Keratinocyte (primary cell): ENCODE measurements at regions not wholly inside any gene's neighbourhood (a gene's known extent, or its start where the extent isn't known, plus 50 kb on each side); places are given as distances from the start of the nearest gene placed in this dataset.

Experiments
- DNase-seq: peaks from one replicate; pipeline ENCODE4 v3.0.0-alpha.2; 2011; ENCODE audit warnings: low read depth, missing footprints, low spot score
- FAIRE-seq: peaks from 2 replicates; lab custom pipeline; 2011; peaks lifted over from hg19 to GRCh38; lab: Jason Lieb, UNC
- H2AFZ ChIP-seq: 2 replicates; pipeline ENCODE4 v1.6.0; 2012; ENCODE audit warnings: low read length, control low read depth, inconsistent platforms; ENCODE audit not compliant: control insufficient read depth
- H3K27ac ChIP-seq: 2 replicates; pipeline ENCODE4 v1.5.1; 2011; ENCODE audit warnings: low read length; ENCODE audit not compliant: control insufficient read depth, insufficient read depth
- H3K27me3 ChIP-seq: 3 replicates; pipeline ENCODE4 v1.6.0; 2011; ENCODE audit warnings: low read length; ENCODE audit not compliant: control insufficient read depth, insufficient read depth; ENCODE audit errors: extremely low read depth
- H3K36me3 ChIP-seq, 2 experiments: 2 replicates in 1 of 2; 3 replicates in 1 of 2; pipeline ENCODE4 v1.5.1; 2011; ENCODE audit warnings: low read length in 2 of 2, mild to moderate bottlenecking in 1 of 2; ENCODE audit not compliant: control insufficient read depth in 2 of 2, insufficient read depth in 2 of 2; ENCODE audit errors: extremely low read depth in 1 of 2
- H3K4me1 ChIP-seq: 3 replicates; pipeline ENCODE4 v1.5.1; 2011; ENCODE audit warnings: low read length; ENCODE audit not compliant: control insufficient read depth, insufficient read depth; ENCODE audit errors: extremely low read depth
- H3K4me2 ChIP-seq: 3 replicates; pipeline ENCODE4 v1.6.0; 2011; ENCODE audit warnings: low read depth, low read length; ENCODE audit not compliant: control insufficient read depth, insufficient read depth; ENCODE audit errors: extremely low read depth
- H3K4me3 ChIP-seq, 3 experiments: fragments of 200-600 bp in 1 of 3; sonication (generic) in 1 of 3; 2 replicates in 2 of 3; 3 replicates in 1 of 3; pipeline ENCODE4 v1.5.1; 2011 to 2016; ENCODE audit warnings: low read length in 3 of 3, mild to moderate bottlenecking in 3 of 3, control low read depth in 2 of 3, inconsistent platforms in 1 of 3, low read depth in 1 of 3, mixed read lengths in 1 of 3, mixed run types in 1 of 3, moderate library complexity in 1 of 3; ENCODE audit not compliant: control insufficient read depth in 2 of 3, insufficient read depth in 2 of 3; ENCODE audit errors: extremely low read depth in 1 of 3
- H3K79me2 ChIP-seq: 2 replicates; pipeline ENCODE4 v1.6.0; 2012; ENCODE audit warnings: low read length; ENCODE audit not compliant: control insufficient read depth, insufficient read depth
- H3K9ac ChIP-seq: 3 replicates; pipeline ENCODE4 v1.6.0; 2011; ENCODE audit warnings: low read length; ENCODE audit not compliant: control insufficient read depth, insufficient read depth; ENCODE audit errors: extremely low read depth
- H3K9me1 ChIP-seq: 3 replicates; pipeline ENCODE4 v1.6.0; 2011; ENCODE audit warnings: low read length; ENCODE audit not compliant: control insufficient read depth, insufficient read depth; ENCODE audit errors: extremely low read depth
- H3K9me3 ChIP-seq: 2 replicates; pipeline ENCODE4 v1.5.1; 2012; ENCODE audit warnings: low read depth, low read length; ENCODE audit not compliant: control insufficient read depth
- H4K20me1 ChIP-seq: 3 replicates; pipeline ENCODE4 v1.6.0; 2011; ENCODE audit warnings: low read length; ENCODE audit not compliant: control insufficient read depth, insufficient read depth; ENCODE audit errors: extremely low read depth
- CTCF ChIP-seq, 3 experiments: IDR thresholded peaks in 1 of 3; conservative IDR thresholded peaks in 1 of 3; optimal IDR thresholded peaks in 1 of 3; 2 replicates in 2 of 3; 3 replicates in 1 of 3; pipeline versions ENCODE3 to v1.5.1; 2011; ENCODE audit warnings: low read length in 3 of 3, mild to moderate bottlenecking in 3 of 3, moderate library complexity in 2 of 3, control low read depth in 1 of 3, inconsistent platforms in 1 of 3; ENCODE audit not compliant: insufficient read depth in 2 of 3; ENCODE audit errors: extremely low read depth in 1 of 3
- EZH2 ChIP-seq: IDR thresholded peaks from one replicate; pipeline ENCODE4 v1.6.1; 2012; ENCODE audit warnings: inconsistent platforms, mild to moderate bottlenecking, low read length, moderate library complexity
- dilution Hi-C: fragments of 300-500 bp; cut with MboI; formaldehyde crosslinking; loops from one replicate; pipeline ENCODE4 v1.7.0; 2020; ENCODE audit warnings: low sequenced_read_pairs; ENCODE audit not compliant: extremely low pct_ligation_motif_present

- no peak overlapping the region for H3K4me2 ChIP-seq
- H3K9me3 ChIP-seq, result no peaks in the 10 kb centered on the region
- H3K27me3 ChIP-seq, result peaks cover 27% of the 10 kb centered on the region
- FAIRE-seq, result no peak
- H3K79me2 ChIP-seq, result no peaks in the 10 kb centered on the region
- DNase-seq, result no peak
- dilution Hi-C loops, result no loop called here
- no peaks in the 10 kb centered on the region for H3K9me1 ChIP-seq
- H3K27ac ChIP-seq, result no peak overlapping the region
- TF ChIP-seq CTCF (optimal IDR thresholded peaks at IDR 0.05 in 1 of 3, IDR thresholded peaks at IDR 0.05 in 1 of 3, conservative IDR thresholded peaks at IDR 0.05 in 1 of 3; ENCODE audit: extremely low read depth in 1 of 3, insufficient read depth in 2 of 3, low read length in 3 of 3) (no peak), EZH2 (no peak)
- no peaks in the 10 kb centered on the region for H3K36me3 ChIP-seq
- H4K20me1 ChIP-seq, result no peaks in the 10 kb centered on the region
- peaks cover 11% of the 10 kb centered on the region for H3K4me1 ChIP-seq
- no peak overlapping the region for H3K9ac ChIP-seq
- H3K4me3 ChIP-seq, result no peak overlapping the region
- H2AFZ ChIP-seq, result no peak overlapping the region
Measured at GRCh38 chr1:228830185-228830953, 95.1 kb downstream of the RHOU start.

DNA sequence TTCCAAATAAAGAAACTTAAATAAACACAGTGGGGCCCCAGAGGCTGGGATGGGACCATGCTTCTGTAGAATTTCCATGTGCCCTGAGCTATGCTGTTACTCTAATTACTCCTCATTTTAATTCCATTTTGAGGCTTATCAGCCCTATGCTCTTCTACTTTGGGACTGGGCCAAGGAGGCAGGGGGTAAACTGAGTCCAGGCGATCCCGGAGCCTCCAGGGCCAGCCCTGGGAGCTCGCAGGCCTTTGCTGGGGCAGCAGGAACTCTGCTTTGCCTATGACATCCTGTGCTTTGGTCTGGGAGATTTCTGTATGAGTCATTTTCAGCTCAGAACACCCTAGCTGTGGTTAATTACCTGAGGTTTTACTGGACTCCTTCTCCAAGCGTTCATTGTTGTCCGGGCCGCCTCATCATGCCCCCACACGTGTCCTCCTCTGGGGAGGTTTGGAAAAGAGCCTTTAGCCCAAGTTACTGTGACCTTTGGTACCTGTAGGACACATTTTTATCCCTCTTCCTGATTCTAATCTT lies 95.7 kb downstream of the RHOU start:
- no peak overlapping the region for H3K4me3 ChIP-seq
- no peak overlapping the region for H3K4me2 ChIP-seq
- DNase-seq, result no peak
- no peaks in the 10 kb centered on the region for H4K20me1 ChIP-seq
- TF ChIP-seq EZH2, result no peak
- TF ChIP-seq CTCF (optimal IDR thresholded peaks at IDR 0.05 in 1 of 3, IDR thresholded peaks at IDR 0.05 in 1 of 3, conservative IDR thresholded peaks at IDR 0.05 in 1 of 3; ENCODE audit: extremely low read depth in 1 of 3, insufficient read depth in 2 of 3, low read length in 3 of 3), result no peak
- no peaks in the 10 kb centered on the region for H3K9me3 ChIP-seq
- peak; percentile 70 for FAIRE-seq
- dilution Hi-C loops, result no loop called here
- no peak overlapping the region for H2AFZ ChIP-seq
- no peaks in the 10 kb centered on the region for H3K9me1 ChIP-seq
- H3K4me1 ChIP-seq, result peaks cover 11% of the 10 kb centered on the region
- H3K36me3 ChIP-seq, result no peaks in the 10 kb centered on the region
- no peak overlapping the region for H3K9ac ChIP-seq
- no peaks in the 10 kb centered on the region for H3K79me2 ChIP-seq
- no peak overlapping the region for H3K27ac ChIP-seq
- H3K27me3 ChIP-seq, result peaks cover 25% of the 10 kb centered on the region
